OCI-LY1 (cell line): ENCODE measurements at regions not wholly inside any gene's neighbourhood (a gene's known extent, or its start where the extent isn't known, plus 50 kb on each side); places are given as distances from the start of the nearest gene placed in this dataset.

Experiments used
- H2AFZ ChIP-seq: fragments of 200-600 bp; sonication (generic), shearing (Covaris generic); 2 replicates; pipeline ENCODE4 v1.6.0; 2014; ENCODE audit warnings: antibody characterized with exemption, mild to moderate bottlenecking, low read length
- H3F3A ChIP-seq: fragments of 200-600 bp; sonication (generic), shearing (Covaris generic); 2 replicates; pipeline ENCODE4 v1.6.0; 2014; ENCODE audit warnings: mild to moderate bottlenecking, antibody characterized with exemption, low read length, moderate library complexity; ENCODE audit not compliant: insufficient read depth
- H3K27ac ChIP-seq: fragments of 200-600 bp; sonication (generic); 2 replicates; pipeline ENCODE4 v1.5.1; 2014; ENCODE audit warnings: low read length, mixed run types, mild to moderate bottlenecking, low read depth; ENCODE audit not compliant: poor library complexity, severe bottlenecking
- H3K27me3 ChIP-seq: fragments of 200-600 bp; sonication (generic); 2 replicates; pipeline ENCODE4 v1.6.0; 2014; ENCODE audit warnings: antibody characterized with exemption, mild to moderate bottlenecking, low read length, moderate library complexity; ENCODE audit not compliant: insufficient read depth
- H3K36me3 ChIP-seq: fragments of 200-600 bp; sonication (generic); 2 replicates; pipeline ENCODE4 v1.6.1; 2014; ENCODE audit warnings: mild to moderate bottlenecking, antibody characterized with exemption, low read length, moderate library complexity, mixed read lengths; ENCODE audit not compliant: insufficient read depth
- H3K4me1 ChIP-seq: fragments of 200-600 bp; sonication (generic); 2 replicates; pipeline ENCODE4 v1.5.1; 2014; ENCODE audit warnings: mild to moderate bottlenecking, low read length, moderate library complexity; ENCODE audit not compliant: insufficient read depth, severe bottlenecking
- H3K4me2 ChIP-seq: fragments of 200-600 bp; sonication (generic), shearing (Covaris generic); 2 replicates; pipeline ENCODE4 v1.6.1; 2014; ENCODE audit warnings: low read length
- H3K4me3 ChIP-seq: fragments of 200-600 bp; sonication (generic); 2 replicates; pipeline ENCODE4 v1.5.1; 2014; ENCODE audit warnings: low read length, low read depth, mild to moderate bottlenecking, mixed read lengths; ENCODE audit not compliant: poor library complexity, severe bottlenecking
- H3K79me2 ChIP-seq: fragments of 200-600 bp; shearing (Covaris generic); 2 replicates; pipeline ENCODE4 v1.6.1; 2016; ENCODE audit warnings: mixed run types, low read length, mixed read lengths; ENCODE audit not compliant: insufficient read depth
- H3K9ac ChIP-seq: fragments of 200-600 bp; sonication (generic), shearing (Covaris generic); 2 replicates; pipeline ENCODE4 v1.6.1; 2014; ENCODE audit warnings: mild to moderate bottlenecking, low read length, mixed read lengths
- H3K9me2 ChIP-seq: fragments of 200-600 bp; sonication (generic), shearing (Covaris generic); 2 replicates; pipeline ENCODE4 v1.6.1; 2014; ENCODE audit warnings: low read depth, mild to moderate bottlenecking, low read length, mixed read lengths
- H3K9me3 ChIP-seq: fragments of 200-600 bp; shearing (Covaris generic); 2 replicates; pipeline ENCODE4 v1.6.1; 2014; ENCODE audit warnings: low read length, mixed read lengths
- H4K20me1 ChIP-seq: fragments of 200-600 bp; sonication (generic), shearing (Covaris generic); 2 replicates; pipeline ENCODE4 v1.6.0; 2016; ENCODE audit warnings: mild to moderate bottlenecking, low read length; ENCODE audit not compliant: insufficient read depth
- CTCF ChIP-seq: fragments of 200-600 bp; sonication (generic), shearing (Covaris generic); IDR thresholded peaks from 2 replicates; pipeline ENCODE4 v1.5.1; 2017; ENCODE audit warnings: mild to moderate bottlenecking, antibody characterized with exemption, low read length, moderate library complexity, mixed read lengths
- EZH2 ChIP-seq: fragments of 200-600 bp; sonication (generic), shearing (Covaris generic); IDR thresholded peaks from 2 replicates; pipeline ENCODE4 v1.8.0; 2017; ENCODE audit warnings: borderline replicate concordance, mixed run types, mild to moderate bottlenecking, antibody characterized with exemption, low read length, moderate library complexity, mixed read lengths

- Histone ChIP-seq H3K4me2 (no peak overlapping the region), H3K36me3 (no peaks in the 10 kb centered on the region), H3K9me3 (no peaks in the 10 kb centered on the region), H4K20me1 (no peaks in the 10 kb centered on the region), H3K27me3 (no peaks in the 10 kb centered on the region), H3K9me2 (no peaks in the 10 kb centered on the region), H3K4me1 (peaks cover 5% of the 10 kb centered on the region), H3F3A (no peaks in the 10 kb centered on the region), H3K4me3 (no peak overlapping the region), H3K79me2 (no peaks in the 10 kb centered on the region), H2AFZ (no peak overlapping the region), H3K9ac (no peak overlapping the region), H3K27ac (no peak overlapping the region)
- TF ChIP-seq EZH2, result no peak
- no peak for TF ChIP-seq CTCF
Measured at GRCh38 chr7:131164025-131164925, 163.4 kb upstream of the MKLN1 start.

GRCh38 chr7:131166066-131166465 is 161.6 kb upstream of the MKLN1 start:
- peaks cover 5% of the 10 kb centered on the region for H3K4me1 ChIP-seq
- H3K9ac ChIP-seq, result no peak overlapping the region
- TF ChIP-seq CTCF (no peak), EZH2 (no peak)
- no peaks in the 10 kb centered on the region for H3K9me2 ChIP-seq
- no peak overlapping the region for H2AFZ ChIP-seq
- no peak overlapping the region for H3K4me3 ChIP-seq
- no peaks in the 10 kb centered on the region for H4K20me1 ChIP-seq
- no peaks in the 10 kb centered on the region for H3K36me3 ChIP-seq
- no peaks in the 10 kb centered on the region for H3K9me3 ChIP-seq
- H3F3A ChIP-seq, result no peaks in the 10 kb centered on the region
- H3K79me2 ChIP-seq, result no peaks in the 10 kb centered on the region
- H3K27ac ChIP-seq, result no peak overlapping the region
- H3K27me3 ChIP-seq, result no peaks in the 10 kb centered on the region
- no peak overlapping the region for H3K4me2 ChIP-seq

GRCh38 chr7:131170440-131171271 is 157.0 kb upstream of the MKLN1 start:
- no peaks in the 10 kb centered on the region for H3K9me3 ChIP-seq
- H3K27ac ChIP-seq, result no peak overlapping the region
- no peak overlapping the region for H3K4me3 ChIP-seq
- H3K36me3 ChIP-seq, result no peaks in the 10 kb centered on the region
- no peaks in the 10 kb centered on the region for H3K79me2 ChIP-seq
- no peak overlapping the region for H3K4me2 ChIP-seq
- no peaks in the 10 kb centered on the region for H3K9me2 ChIP-seq
- no peak overlapping the region for H2AFZ ChIP-seq
- TF ChIP-seq EZH2, result no peak
- TF ChIP-seq CTCF, result no peak
- no peaks in the 10 kb centered on the region for H3K27me3 ChIP-seq
- H4K20me1 ChIP-seq, result no peaks in the 10 kb centered on the region
- H3F3A ChIP-seq, result no peaks in the 10 kb centered on the region
- H3K4me1 ChIP-seq, result no peaks in the 10 kb centered on the region
- no peak overlapping the region for H3K9ac ChIP-seq
